ENCODE measurements at regions not wholly inside any gene's neighbourhood (a gene's known extent, or its start where the extent isn't known, plus 50 kb on each side); places are given as distances from the start of the nearest gene placed in this dataset.
A peak's percentile ranks its signal among the peaks of the same experiment; 100 is the strongest.

DNA sequence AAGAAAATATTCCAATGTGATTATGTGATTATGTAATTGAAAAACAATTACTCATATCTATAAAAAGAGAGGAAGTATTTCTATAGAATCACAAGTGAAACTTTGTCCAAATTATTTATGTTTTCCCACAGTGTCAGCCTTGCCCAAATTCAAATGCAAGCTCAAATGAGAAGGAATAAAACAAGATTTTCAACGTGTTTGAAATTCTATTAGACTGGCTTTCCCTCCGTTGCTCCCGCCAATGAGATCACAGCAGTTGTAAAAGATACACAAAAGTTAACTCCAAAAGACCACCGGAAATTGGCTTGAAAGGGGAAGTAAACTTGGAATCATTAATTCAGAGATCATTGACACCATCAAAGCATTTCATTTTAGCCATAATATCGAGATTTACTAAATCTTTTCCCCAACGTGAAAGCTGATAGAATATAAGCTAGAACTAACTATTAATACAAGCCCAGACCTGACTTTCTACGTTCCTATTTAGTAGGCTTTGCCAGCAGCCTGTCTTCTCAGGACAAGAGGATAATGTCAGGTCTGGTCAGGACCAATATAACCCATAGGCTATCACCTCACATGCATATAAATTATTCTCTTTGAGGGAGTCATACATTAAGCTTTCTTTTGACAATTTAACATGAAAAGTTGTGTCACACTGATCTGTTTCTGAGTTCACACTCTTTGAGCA, 222.6 kb upstream of the CHAC2 start:
- DNase-seq (ENCODE audit: low read depth in 4 of 6, low spot score in 6 of 6): peak in 2 of 6 donors; percentile 33 to 47
- peaks cover 7% of the 10 kb centered on the region for H3K9me3 ChIP-seq (ENCODE audit: control insufficient read depth, insufficient read depth, low read length)
- H3K36me3 ChIP-seq (ENCODE audit: control insufficient read depth, insufficient read depth, low read length): no peaks in the 10 kb centered on the region
- no peak overlapping the region for H3K4me3 ChIP-seq (ENCODE audit: low read depth, low read length)
- 20% methylated on average over 1 of the region's 7 CpGs for WGBS (ENCODE audit: insufficient coverage)
- no peaks in the 10 kb centered on the region for H3K27me3 ChIP-seq (ENCODE audit: control insufficient read depth, insufficient read depth, low read length)
- no peaks in the 10 kb centered on the region for H3K4me1 ChIP-seq (ENCODE audit: control insufficient read depth, insufficient read depth, low read length)
- H3K27ac ChIP-seq (ENCODE audit: low read depth, low read length): no peak overlapping the region

DNA sequence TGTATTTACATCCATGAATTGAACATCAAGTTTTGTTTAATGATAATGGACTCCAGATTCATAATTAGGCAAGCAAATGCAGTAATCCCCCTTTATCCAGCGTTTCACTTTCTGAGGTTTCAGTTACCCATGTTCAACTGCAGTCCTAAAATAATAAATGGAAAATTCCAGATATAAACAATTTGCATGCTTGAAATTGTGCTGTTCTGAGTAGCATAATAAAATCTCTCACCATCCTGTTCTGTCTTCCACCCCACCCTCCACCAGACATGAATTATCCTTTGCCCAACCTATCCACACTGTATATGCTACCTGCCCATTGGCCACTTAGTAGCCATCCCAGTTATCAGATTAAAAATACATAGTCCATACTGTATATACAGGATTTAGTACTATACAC, 224.5 kb upstream of the CHAC2 start:
- no CpG with 5 or more reads among the region's 1 CpG for WGBS (ENCODE audit: insufficient coverage)
- DNase-seq (ENCODE audit: low read depth in 4 of 6, low spot score in 6 of 6): no peak
- Histone ChIP-seq H3K36me3 (ENCODE audit: control insufficient read depth, insufficient read depth, low read length) (no peaks in the 10 kb centered on the region), H3K27me3 (ENCODE audit: control insufficient read depth, insufficient read depth, low read length) (no peaks in the 10 kb centered on the region), H3K27ac (ENCODE audit: low read depth, low read length) (no peak overlapping the region), H3K4me1 (ENCODE audit: control insufficient read depth, insufficient read depth, low read length) (no peaks in the 10 kb centered on the region), H3K9me3 (ENCODE audit: control insufficient read depth, insufficient read depth, low read length) (peaks cover 7% of the 10 kb centered on the region), H3K4me3 (ENCODE audit: low read depth, low read length) (no peak overlapping the region)

DNA sequence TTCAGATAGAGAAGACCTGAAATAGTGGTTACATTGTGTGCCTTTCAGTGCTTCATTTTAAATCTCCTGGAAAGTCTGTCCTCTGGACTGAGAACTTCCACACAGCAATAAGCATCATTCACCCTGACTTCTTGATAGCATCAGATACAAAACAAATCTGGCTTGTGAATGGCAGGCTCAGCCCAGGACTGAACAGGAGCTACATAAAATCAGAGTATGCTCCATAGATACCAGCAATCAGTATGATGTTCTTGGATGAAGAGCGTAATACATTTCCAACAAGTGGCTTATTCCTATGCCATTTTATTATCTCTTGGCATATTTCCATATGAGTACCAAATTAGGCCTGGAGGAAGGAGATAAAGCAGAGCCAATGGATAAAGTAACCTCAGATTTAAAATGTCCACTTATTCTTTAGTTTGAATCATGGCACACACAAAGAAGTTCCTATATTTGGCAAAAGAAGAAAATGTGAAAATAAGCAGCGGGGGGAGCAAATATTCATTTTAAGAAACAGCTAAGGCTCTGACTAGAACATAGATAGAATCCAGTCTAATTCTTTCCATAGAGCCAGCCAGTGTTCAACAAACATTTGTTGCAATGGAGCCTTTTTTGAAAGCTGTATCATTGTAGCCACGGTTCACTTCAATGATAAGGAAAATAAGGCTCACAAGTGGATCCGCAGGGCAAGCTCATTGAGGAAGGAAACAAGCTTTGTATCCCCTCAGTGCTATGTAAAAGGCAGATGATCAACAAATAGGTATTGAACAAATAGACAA, 230.8 kb upstream of the CHAC2 start:
- no peaks in the 10 kb centered on the region for H3K27me3 ChIP-seq (ENCODE audit: control insufficient read depth, insufficient read depth, low read length)
- no peaks in the 10 kb centered on the region for H3K36me3 ChIP-seq (ENCODE audit: control insufficient read depth, insufficient read depth, low read length)
- H3K27ac ChIP-seq (ENCODE audit: low read depth, low read length): no peak overlapping the region
- 60% methylated on average over 1 of the region's 4 CpGs for WGBS (ENCODE audit: insufficient coverage)
- no peaks in the 10 kb centered on the region for H3K4me1 ChIP-seq (ENCODE audit: control insufficient read depth, insufficient read depth, low read length)
- H3K4me3 ChIP-seq (ENCODE audit: low read depth, low read length): no peak overlapping the region
- DNase-seq (ENCODE audit: low read depth in 4 of 6, low spot score in 6 of 6): peak in 1 of 6 donors; percentile 11
- H3K9me3 ChIP-seq (ENCODE audit: control insufficient read depth, insufficient read depth, low read length): peaks cover 8% of the 10 kb centered on the region

DNA sequence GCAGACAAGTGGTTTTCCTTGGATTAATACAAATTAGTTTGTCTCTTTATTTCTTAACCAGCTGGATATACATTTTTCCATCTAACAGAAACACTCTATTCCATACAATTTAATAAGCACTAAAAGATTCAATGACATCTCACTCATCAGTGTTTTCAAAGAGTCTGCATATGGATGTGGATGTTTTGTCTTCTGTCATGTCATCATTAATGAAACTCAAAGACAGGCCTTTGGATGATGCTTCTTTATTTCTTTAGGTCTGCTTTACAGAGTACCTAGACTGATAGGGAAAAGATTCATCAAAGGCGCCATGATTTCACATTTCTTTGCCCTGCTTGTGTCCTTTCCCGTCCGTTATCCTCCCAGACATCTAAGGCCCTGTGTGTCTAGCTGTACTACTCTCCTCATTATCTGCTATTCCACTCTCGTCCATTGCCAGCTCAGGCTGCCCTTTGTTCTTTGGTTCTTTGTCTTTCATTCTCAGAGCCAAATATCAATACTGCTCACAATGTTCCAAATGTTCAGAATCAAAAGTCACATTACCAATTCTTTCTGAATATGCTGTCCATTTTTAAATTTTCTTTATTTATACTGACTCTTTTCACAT, 232.3 kb upstream of the CHAC2 start:
- Histone ChIP-seq H3K9me3 (ENCODE audit: control insufficient read depth, insufficient read depth, low read length) (peaks cover 4% of the 10 kb centered on the region), H3K36me3 (ENCODE audit: control insufficient read depth, insufficient read depth, low read length) (no peaks in the 10 kb centered on the region), H3K27me3 (ENCODE audit: control insufficient read depth, insufficient read depth, low read length) (no peaks in the 10 kb centered on the region), H3K4me1 (ENCODE audit: control insufficient read depth, insufficient read depth, low read length) (no peaks in the 10 kb centered on the region), H3K4me3 (ENCODE audit: low read depth, low read length) (no peak overlapping the region), H3K27ac (ENCODE audit: low read depth, low read length) (no peak overlapping the region)
- DNase-seq (ENCODE audit: low read depth in 4 of 6, low spot score in 6 of 6): no peak
- 67% methylated on average over 4 of the region's 4 CpGs for WGBS (ENCODE audit: insufficient coverage)

DNA sequence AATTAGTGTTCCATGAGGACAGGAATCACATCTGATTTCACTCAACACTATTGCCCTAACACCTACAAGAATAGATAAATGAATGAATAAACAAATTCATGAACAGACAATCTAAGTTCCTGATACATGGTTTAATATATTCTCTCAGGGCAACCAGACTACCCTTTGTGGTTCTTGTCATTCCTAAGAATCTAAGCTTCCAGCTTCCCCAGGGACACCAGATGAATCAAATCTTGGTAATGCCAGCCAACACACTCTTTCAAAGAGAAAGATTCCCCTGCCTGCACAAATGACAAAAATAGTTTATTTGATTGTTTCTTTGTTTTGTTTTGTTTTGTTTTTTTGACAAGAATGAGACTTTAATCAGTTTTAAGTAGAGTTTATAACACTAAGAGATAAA, 237.5 kb upstream of the CHAC2 start:
- no peak for DNase-seq (ENCODE audit: low read depth in 4 of 6, low spot score in 6 of 6)
- Histone ChIP-seq H3K27ac (ENCODE audit: low read depth, low read length) (no peak overlapping the region), H3K9me3 (ENCODE audit: control insufficient read depth, insufficient read depth, low read length) (peaks cover 2% of the 10 kb centered on the region), H3K4me3 (ENCODE audit: low read depth, low read length) (no peak overlapping the region), H3K36me3 (ENCODE audit: control insufficient read depth, insufficient read depth, low read length) (no peaks in the 10 kb centered on the region), H3K4me1 (ENCODE audit: control insufficient read depth, insufficient read depth, low read length) (no peaks in the 10 kb centered on the region), H3K27me3 (ENCODE audit: control insufficient read depth, insufficient read depth, low read length) (no peaks in the 10 kb centered on the region)

DNA sequence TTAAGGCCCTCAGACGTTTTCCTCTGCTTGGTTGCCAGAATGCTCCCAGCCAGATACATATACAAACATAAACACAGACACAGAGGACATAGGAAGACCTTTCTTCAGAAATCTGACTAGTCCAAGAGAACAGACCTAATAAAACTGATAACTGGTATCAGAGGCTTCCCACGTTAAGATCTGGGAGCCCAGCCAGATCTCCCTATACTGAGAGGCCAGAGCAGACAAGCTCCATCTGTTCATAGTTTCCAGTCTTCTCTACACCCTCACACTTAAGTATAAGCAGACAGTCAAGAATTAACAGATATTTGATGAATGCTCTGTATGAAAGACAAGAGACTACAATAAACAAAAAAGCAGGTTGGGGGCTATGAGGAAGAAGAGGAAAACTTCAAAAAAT, 240.5 kb upstream of the CHAC2 start:
- Histone ChIP-seq H3K4me3 (ENCODE audit: low read depth, low read length) (no peak overlapping the region), H3K9me3 (ENCODE audit: control insufficient read depth, insufficient read depth, low read length) (peaks cover 2% of the 10 kb centered on the region), H3K27me3 (ENCODE audit: control insufficient read depth, insufficient read depth, low read length) (no peaks in the 10 kb centered on the region), H3K36me3 (ENCODE audit: control insufficient read depth, insufficient read depth, low read length) (no peaks in the 10 kb centered on the region), H3K4me1 (ENCODE audit: control insufficient read depth, insufficient read depth, low read length) (no peaks in the 10 kb centered on the region), H3K27ac (ENCODE audit: low read depth, low read length) (no peak overlapping the region)
- no peak for DNase-seq (ENCODE audit: low read depth in 4 of 6, low spot score in 6 of 6)
- 60% methylated on average over 1 of the region's 2 CpGs for WGBS (ENCODE audit: insufficient coverage)

DNA sequence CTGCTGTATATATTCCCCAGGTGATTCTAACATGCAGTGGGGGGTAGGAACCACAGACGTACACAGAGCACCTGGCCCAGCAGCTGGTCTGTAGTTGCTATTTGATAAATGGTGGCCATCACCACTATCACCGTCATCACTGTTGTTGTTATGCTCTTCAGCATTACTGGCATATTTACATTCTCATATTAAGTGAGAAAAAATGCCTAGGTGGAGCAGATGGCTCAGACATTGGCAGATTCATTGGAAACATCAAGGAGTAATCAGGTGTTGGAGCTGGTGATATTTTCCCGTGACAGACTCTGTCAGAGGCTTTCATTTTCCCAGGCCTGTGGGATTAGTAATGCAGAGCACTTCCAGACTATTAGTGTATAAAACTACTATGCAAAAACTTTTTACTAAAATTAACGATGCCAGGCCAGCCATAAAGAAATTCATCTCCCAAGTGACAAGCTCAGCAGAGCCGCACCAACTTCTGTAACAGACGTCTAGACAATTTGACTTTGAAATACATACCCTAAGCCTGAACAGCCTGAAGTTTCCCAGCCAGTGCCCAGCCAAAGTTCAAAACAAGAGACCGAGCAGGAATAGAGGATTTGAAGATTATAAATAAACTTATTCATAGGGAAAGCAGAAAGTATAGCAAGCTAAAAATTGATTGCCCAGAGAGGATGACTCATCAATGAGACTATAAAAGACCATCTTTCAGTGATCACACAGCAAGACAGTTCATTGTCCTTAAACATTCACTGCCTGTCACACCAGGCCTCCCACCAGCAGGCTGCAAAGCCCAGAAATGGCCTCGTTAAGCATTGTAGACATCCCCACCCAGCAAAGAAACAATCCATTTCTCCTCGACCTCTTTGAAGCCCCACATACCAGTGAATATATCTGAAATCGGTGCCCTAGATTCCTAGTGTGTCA, 247.4 kb upstream of the CHAC2 start:
- Histone ChIP-seq H3K4me1 (ENCODE audit: control insufficient read depth, insufficient read depth, low read length) (peaks cover 12% of the 10 kb centered on the region), H3K9me3 (ENCODE audit: control insufficient read depth, insufficient read depth, low read length) (no peaks in the 10 kb centered on the region), H3K27me3 (ENCODE audit: control insufficient read depth, insufficient read depth, low read length) (no peaks in the 10 kb centered on the region), H3K4me3 (ENCODE audit: low read depth, low read length) (no peak overlapping the region), H3K27ac (ENCODE audit: low read depth, low read length) (no peak overlapping the region), H3K36me3 (ENCODE audit: control insufficient read depth, insufficient read depth, low read length) (no peaks in the 10 kb centered on the region)
- WGBS (ENCODE audit: insufficient coverage): 10% methylated on average over 4 of the region's 10 CpGs
- DNase-seq (ENCODE audit: low read depth in 4 of 6, low spot score in 6 of 6): peak in 2 of 6 donors; percentile 40 to 60

DNA sequence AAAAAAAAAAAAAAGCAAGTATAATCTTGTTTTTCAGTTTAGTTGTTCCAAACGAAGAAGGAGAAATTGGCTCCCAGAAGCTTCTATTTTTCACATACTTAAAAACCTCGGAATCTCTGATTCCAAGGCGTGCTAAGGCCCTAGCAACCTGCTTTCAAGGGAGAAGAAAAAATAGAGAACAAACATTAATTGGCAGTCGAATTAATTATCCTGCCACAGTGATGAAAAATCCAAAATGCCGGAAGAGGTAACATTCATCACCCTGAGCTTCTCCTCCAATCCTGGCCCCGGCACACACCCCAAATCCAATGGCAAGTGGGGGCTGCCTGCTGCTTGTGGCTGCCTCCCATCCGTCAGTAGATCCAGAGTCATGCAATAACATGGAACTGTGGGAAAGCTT, 250.2 kb upstream of the CHAC2 start:
- WGBS (ENCODE audit: insufficient coverage): 33% methylated on average over 1 of the region's 7 CpGs
- peak in 2 of 6 donors; percentile 18 to 76 for DNase-seq (ENCODE audit: low read depth in 4 of 6, low spot score in 6 of 6)
- no peak overlapping the region for H3K27ac ChIP-seq (ENCODE audit: low read depth, low read length)
- H3K27me3 ChIP-seq (ENCODE audit: control insufficient read depth, insufficient read depth, low read length): no peaks in the 10 kb centered on the region
- H3K4me1 ChIP-seq (ENCODE audit: control insufficient read depth, insufficient read depth, low read length): peaks cover 12% of the 10 kb centered on the region
- no peaks in the 10 kb centered on the region for H3K9me3 ChIP-seq (ENCODE audit: control insufficient read depth, insufficient read depth, low read length)
- no peak overlapping the region for H3K4me3 ChIP-seq (ENCODE audit: low read depth, low read length)
- no peaks in the 10 kb centered on the region for H3K36me3 ChIP-seq (ENCODE audit: control insufficient read depth, insufficient read depth, low read length)

DNA sequence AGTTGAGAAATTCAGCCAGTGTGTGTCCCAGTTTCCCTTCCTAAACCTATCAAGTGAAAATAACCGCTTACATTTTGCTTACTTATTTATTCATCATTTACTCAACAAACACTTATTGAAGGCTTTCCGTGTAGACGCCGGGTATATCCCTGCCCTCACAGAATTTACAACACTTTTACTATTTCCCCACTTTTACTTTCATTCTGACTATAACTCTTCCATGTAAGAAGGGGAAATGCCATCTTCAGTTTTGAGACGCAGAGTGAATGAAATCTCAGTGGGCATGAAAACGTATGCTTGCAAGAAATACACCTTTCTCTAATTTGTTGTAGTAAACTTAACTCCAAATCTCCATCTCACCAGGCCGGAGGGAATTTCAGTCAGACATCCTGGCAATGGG, 251.0 kb upstream of the CHAC2 start:
- no peaks in the 10 kb centered on the region for H3K9me3 ChIP-seq (ENCODE audit: control insufficient read depth, insufficient read depth, low read length)
- no peak overlapping the region for H3K4me3 ChIP-seq (ENCODE audit: low read depth, low read length)
- no peaks in the 10 kb centered on the region for H3K36me3 ChIP-seq (ENCODE audit: control insufficient read depth, insufficient read depth, low read length)
- no peaks in the 10 kb centered on the region for H3K27me3 ChIP-seq (ENCODE audit: control insufficient read depth, insufficient read depth, low read length)
- WGBS (ENCODE audit: insufficient coverage): 100% methylated on average over 1 of the region's 7 CpGs
- peaks cover 12% of the 10 kb centered on the region for H3K4me1 ChIP-seq (ENCODE audit: control insufficient read depth, insufficient read depth, low read length)
- no peak for DNase-seq (ENCODE audit: low read depth in 4 of 6, low spot score in 6 of 6)
- no peak overlapping the region for H3K27ac ChIP-seq (ENCODE audit: low read depth, low read length)
